NT2/D1 (cell line): ENCODE measurements at regions not wholly inside any gene's neighbourhood (a gene's known extent, or its start where the extent isn't known, plus 50 kb on each side); places are given as distances from the start of the nearest gene placed in this dataset.

Experiments used
- DNase-seq: peaks from one replicate; pipeline ENCODE4 v3.0.0-alpha.2; 2011; ENCODE audit warnings: low read depth, low spot score
- H3K27me3 ChIP-seq: 2 replicates; pipeline ENCODE4 v1.6.0; 2011; ENCODE audit warnings: mild to moderate bottlenecking; ENCODE audit not compliant: insufficient read length, insufficient read depth
- H3K36me3 ChIP-seq: 2 replicates; pipeline ENCODE4 v1.6.1; 2011; ENCODE audit warnings: mild to moderate bottlenecking, low read length, mixed read lengths; ENCODE audit not compliant: insufficient read depth, insufficient read length
- H3K4me1 ChIP-seq: 2 replicates; pipeline ENCODE4 v1.5.1; 2011; ENCODE audit not compliant: insufficient read depth, insufficient read length
- H3K4me3 ChIP-seq: 2 replicates; pipeline ENCODE4 v1.5.1; 2011; ENCODE audit warnings: low read depth; ENCODE audit not compliant: insufficient read length
- H3K9ac ChIP-seq: 2 replicates; pipeline ENCODE4 v1.6.0; 2011; ENCODE audit warnings: low read depth; ENCODE audit not compliant: insufficient read length
- H3K9me3 ChIP-seq: 2 replicates; pipeline ENCODE4 v1.5.1; 2011; ENCODE audit warnings: mild to moderate bottlenecking, low read length; ENCODE audit not compliant: insufficient read depth
- SUZ12 ChIP-seq: IDR thresholded peaks from 2 replicates; pipeline ENCODE4 v1.6.1; 2011; ENCODE audit not compliant: insufficient read length, insufficient read depth; ENCODE audit errors: extremely low read depth
- YY1 ChIP-seq: IDR thresholded peaks from 2 replicates; pipeline ENCODE4 v1.6.1; 2011; ENCODE audit not compliant: insufficient read length, insufficient read depth
- ZNF274 ChIP-seq: IDR thresholded peaks from 2 replicates; pipeline ENCODE4 v1.6.1; 2011; ENCODE audit warnings: mild to moderate bottlenecking, low read depth, low read length

GRCh38 chr2:181300600-181301291 is 156.4 kb upstream of the ITGA4 start:
- Histone ChIP-seq H3K4me3 (no peak overlapping the region), H3K9me3 (no peaks in the 10 kb centered on the region), H3K36me3 (no peaks in the 10 kb centered on the region), H3K4me1 (no peaks in the 10 kb centered on the region), H3K9ac (no peak overlapping the region), H3K27me3 (no peaks in the 10 kb centered on the region)
- DNase-seq: no peak
- no peak for TF ChIP-seq SUZ12
- TF ChIP-seq ZNF274: no peak
- no peak for TF ChIP-seq YY1

- H3K4me1 ChIP-seq: no peaks in the 10 kb centered on the region
- H3K9ac ChIP-seq: no peak overlapping the region
- H3K27me3 ChIP-seq: no peaks in the 10 kb centered on the region
- TF ChIP-seq YY1: no peak
- TF ChIP-seq ZNF274: no peak
- no peak for TF ChIP-seq SUZ12
- DNase-seq: no peak
- no peaks in the 10 kb centered on the region for H3K9me3 ChIP-seq
- H3K36me3 ChIP-seq: no peaks in the 10 kb centered on the region
- no peak overlapping the region for H3K4me3 ChIP-seq
Observed at GRCh38 chr2:181304011-181304844, 153.0 kb upstream of the ITGA4 start.

GRCh38 chr2:181305301-181306123 is 151.7 kb upstream of the ITGA4 start:
- H3K4me1 ChIP-seq: no peaks in the 10 kb centered on the region
- no peaks in the 10 kb centered on the region for H3K27me3 ChIP-seq
- no peaks in the 10 kb centered on the region for H3K9me3 ChIP-seq
- TF ChIP-seq YY1: no peak
- TF ChIP-seq SUZ12: no peak
- no peak for TF ChIP-seq ZNF274
- H3K9ac ChIP-seq: no peak overlapping the region
- no peaks in the 10 kb centered on the region for H3K36me3 ChIP-seq
- no peak for DNase-seq
- H3K4me3 ChIP-seq: no peak overlapping the region

- no peak overlapping the region for H3K9ac ChIP-seq
- no peak overlapping the region for H3K4me3 ChIP-seq
- no peak for TF ChIP-seq YY1
- no peak for TF ChIP-seq SUZ12
- H3K36me3 ChIP-seq: no peaks in the 10 kb centered on the region
- H3K27me3 ChIP-seq: no peaks in the 10 kb centered on the region
- no peaks in the 10 kb centered on the region for H3K9me3 ChIP-seq
- H3K4me1 ChIP-seq: no peaks in the 10 kb centered on the region
- no peak for DNase-seq
Observed at GRCh38 chr2:181306785-181307184, 150.4 kb upstream of the ITGA4 start.

DNA sequence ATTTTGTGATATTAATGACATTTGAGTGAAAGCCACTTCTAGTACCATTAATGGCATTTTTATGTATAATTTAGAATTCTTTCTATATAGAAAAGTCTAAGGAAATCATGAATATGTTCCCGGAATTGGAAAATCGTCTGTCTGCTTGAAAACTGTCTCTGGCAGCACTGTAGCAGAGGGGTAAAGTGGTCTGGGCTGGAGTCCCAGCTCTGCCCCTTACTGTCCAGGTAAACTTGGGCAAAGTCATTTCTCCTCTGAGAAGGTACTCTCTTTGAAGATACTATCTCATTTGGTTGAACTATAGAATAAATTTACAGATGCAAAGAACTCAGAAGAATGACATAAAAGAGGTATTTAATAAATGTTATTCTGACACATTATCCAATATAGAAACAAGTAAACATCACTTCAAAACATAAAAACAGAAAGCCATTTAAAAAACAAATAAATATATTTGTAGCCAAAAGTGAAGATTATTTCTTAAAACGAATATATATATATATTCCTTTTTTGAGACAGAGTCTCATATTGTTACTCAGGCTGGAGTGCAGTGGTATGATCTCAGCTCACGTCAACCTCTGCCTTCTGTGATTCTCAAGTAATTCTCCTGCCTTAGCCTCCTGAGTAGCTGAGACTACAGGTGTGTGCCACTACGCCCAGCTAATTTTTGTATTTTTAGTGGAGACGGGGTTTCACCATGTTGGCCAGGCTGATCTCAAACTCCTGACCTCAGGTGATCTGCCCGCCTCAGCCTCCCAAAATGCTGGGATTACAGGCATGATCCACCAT is 149.8 kb upstream of the ITGA4 start:
- TF ChIP-seq SUZ12: no peak
- TF ChIP-seq ZNF274: no peak
- TF ChIP-seq YY1: no peak
- no peaks in the 10 kb centered on the region for H3K36me3 ChIP-seq
- no peaks in the 10 kb centered on the region for H3K4me1 ChIP-seq
- no peaks in the 10 kb centered on the region for H3K9me3 ChIP-seq
- DNase-seq: no peak
- H3K4me3 ChIP-seq: no peak overlapping the region
- no peak overlapping the region for H3K9ac ChIP-seq
- H3K27me3 ChIP-seq: no peaks in the 10 kb centered on the region

- no peak for DNase-seq
- no peaks in the 10 kb centered on the region for H3K9me3 ChIP-seq
- H3K9ac ChIP-seq: no peak overlapping the region
- no peaks in the 10 kb centered on the region for H3K36me3 ChIP-seq
- H3K4me1 ChIP-seq: no peaks in the 10 kb centered on the region
- TF ChIP-seq YY1: no peak
- TF ChIP-seq ZNF274: no peak
- TF ChIP-seq SUZ12: no peak
- H3K4me3 ChIP-seq: no peak overlapping the region
- no peaks in the 10 kb centered on the region for H3K27me3 ChIP-seq
Observed at GRCh38 chr2:181308766-181309515, 148.2 kb upstream of the ITGA4 start.
